Mononuclear cell (primary cell): ENCODE measurements at regions not wholly inside any gene's neighbourhood (a gene's known extent, or its start where the extent isn't known, plus 50 kb on each side); places are given as distances from the start of the nearest gene placed in this dataset.

Experiments used
- H3K27me3 ChIP-seq: 2 replicates; pipeline ENCODE4 v1.6.0; 2011; ENCODE audit warnings: low read length, control low read depth; ENCODE audit not compliant: insufficient read depth
- H3K4me1 ChIP-seq: 2 replicates; pipeline ENCODE4 v1.5.1; 2011; ENCODE audit warnings: mild to moderate bottlenecking, low read length, control low read depth; ENCODE audit not compliant: insufficient read depth
- H3K4me3 ChIP-seq: 2 replicates; pipeline ENCODE4 v1.5.1; 2011; ENCODE audit warnings: mild to moderate bottlenecking, low read length, moderate library complexity
- H3K9me3 ChIP-seq: 2 replicates; pipeline ENCODE4 v1.5.1; 2011; ENCODE audit warnings: low read depth, mild to moderate bottlenecking, control low read depth, low read length

DNA sequence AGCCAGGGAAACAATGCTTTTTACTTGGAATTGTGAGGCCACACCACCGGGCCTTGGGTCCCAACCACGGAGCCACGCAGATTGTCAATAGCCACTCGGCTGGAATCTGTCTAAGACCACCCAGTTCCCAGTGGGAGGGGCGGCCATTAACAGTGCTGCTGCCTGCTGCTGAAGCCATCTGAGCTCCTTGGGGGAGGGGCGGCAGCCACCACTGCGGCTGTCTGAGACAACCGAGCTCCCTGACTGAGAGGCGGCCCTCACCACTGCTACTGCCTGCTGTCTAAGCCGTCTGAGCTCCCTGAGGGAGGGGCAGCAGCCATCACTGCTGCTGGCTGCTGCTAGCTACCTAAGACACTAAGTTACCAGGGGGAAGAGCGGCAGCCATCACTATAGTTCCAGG lies 64.3 kb downstream of the DMRTA2 start:
- Histone ChIP-seq H3K4me1 (no peaks in the 10 kb centered on the region), H3K4me3 (no peak overlapping the region), H3K27me3 (peaks cover 3% of the 10 kb centered on the region)

DNA sequence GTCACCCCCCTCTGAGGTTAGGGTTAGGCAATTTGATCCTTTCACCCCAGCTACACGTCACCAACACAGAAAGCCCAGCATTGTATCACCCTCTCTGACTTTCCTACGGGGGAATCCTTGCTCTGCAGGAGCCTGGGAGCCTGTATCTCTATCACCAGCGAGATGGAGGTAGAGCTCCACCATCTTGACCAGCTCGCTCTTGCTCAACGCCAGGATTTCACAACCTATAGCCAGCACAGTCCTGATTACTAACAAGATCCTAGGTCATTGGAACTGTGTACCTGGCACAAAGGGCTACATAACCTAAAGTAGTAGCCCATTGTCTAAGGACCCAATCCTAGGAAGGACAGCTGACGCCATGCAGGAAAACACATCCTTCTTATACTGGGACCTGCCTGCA lies 66.1 kb downstream of the DMRTA2 start:
- H3K4me1 ChIP-seq = no peaks in the 10 kb centered on the region
- H3K9me3 ChIP-seq = no peaks in the 10 kb centered on the region
- no peak overlapping the region for H3K4me3 ChIP-seq
- peaks cover 3% of the 10 kb centered on the region for H3K27me3 ChIP-seq

More for the DNA sequence above, 64.3 kb downstream of the DMRTA2 start:
- no peaks in the 10 kb centered on the region for H3K9me3 ChIP-seq

DNA sequence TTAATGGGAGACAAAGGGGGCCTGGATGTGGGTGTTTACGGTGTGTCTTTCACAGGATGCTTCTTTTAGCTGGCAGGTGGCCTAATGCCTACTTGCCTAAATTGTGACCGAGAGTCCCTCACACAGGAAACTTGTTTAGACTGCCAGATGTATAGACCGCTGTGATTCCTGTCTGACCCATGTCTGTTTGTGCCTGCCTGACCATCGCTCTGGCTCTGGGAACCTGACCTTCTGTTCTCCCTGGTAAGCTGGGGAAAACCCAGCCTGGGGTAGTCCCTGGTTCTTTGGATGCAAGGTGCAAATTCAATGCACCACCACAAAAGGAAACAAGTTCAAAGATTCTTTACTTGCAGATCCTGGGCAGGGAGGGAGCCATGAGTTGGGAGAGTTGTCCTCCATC lies 68.4 kb downstream of the DMRTA2 start:
- Histone ChIP-seq H3K4me3 (no peak overlapping the region), H3K9me3 (no peaks in the 10 kb centered on the region), H3K4me1 (no peaks in the 10 kb centered on the region), H3K27me3 (peaks cover 3% of the 10 kb centered on the region)

DNA sequence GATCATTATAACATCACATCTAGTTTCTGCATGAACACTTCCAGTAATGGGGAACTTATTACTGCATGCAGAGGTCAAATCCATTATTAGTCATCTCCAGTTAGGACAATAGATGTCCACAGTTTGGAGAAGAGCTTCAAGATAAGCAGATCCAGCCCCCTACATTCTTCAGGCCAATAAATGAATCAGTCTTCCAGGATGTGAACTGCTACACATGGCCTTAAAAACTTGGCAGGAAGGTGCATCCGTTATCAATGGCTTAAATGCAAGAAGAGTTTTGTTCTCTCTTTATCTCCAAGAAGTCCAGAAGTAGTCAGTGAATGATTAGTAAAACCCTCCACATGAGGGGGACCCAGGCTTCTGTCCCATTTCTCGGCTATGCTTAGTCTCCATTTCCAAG lies 70.8 kb downstream of the DMRTA2 start:
- H3K27me3 ChIP-seq = no peaks in the 10 kb centered on the region
- H3K4me1 ChIP-seq = no peaks in the 10 kb centered on the region
- no peak overlapping the region for H3K4me3 ChIP-seq
- H3K9me3 ChIP-seq = no peaks in the 10 kb centered on the region

DNA sequence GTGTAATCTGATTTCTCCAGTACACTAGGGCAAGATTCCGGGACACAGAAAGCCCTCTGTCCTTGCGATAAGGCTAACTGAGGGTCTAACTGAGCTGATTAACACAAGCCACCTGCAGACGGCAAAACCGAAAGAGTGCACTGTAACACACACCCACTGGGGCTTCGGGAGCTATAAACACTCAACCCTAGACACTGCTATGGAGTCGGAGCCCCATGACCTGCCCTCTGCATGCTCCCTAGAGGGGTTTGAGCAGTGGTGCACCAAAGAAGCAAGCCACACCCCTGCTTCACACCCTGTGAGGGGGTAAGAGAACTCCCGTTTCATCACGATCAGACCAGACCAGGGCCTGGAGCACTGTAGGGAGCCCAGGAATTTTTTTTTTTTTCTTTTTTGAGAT lies 72.4 kb downstream of the DMRTA2 start:
- H3K4me3 ChIP-seq = no peak overlapping the region
- H3K9me3 ChIP-seq = no peaks in the 10 kb centered on the region
- H3K27me3 ChIP-seq = no peaks in the 10 kb centered on the region
- no peaks in the 10 kb centered on the region for H3K4me1 ChIP-seq

DNA sequence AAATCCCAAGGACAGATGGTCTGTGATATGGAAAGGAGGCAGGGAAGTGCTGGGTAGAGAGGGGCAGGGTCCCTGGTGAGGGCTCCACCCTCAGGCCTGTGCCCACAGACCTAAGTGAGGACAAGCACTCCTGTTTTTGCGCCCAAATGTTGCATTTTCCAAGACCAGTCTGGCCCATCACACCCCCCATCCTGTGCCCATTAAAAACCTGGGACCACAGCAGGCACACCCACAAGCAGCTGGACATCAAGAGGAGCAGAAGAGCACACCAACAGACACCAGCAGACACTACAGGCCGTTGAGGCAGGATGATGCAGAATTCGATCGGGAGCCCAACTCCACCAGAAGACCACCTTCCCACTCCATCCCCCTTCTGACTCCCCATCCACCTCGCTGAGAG lies 72.8 kb downstream of the DMRTA2 start:
- Histone ChIP-seq H3K27me3 (no peaks in the 10 kb centered on the region), H3K9me3 (no peaks in the 10 kb centered on the region), H3K4me1 (no peaks in the 10 kb centered on the region), H3K4me3 (no peak overlapping the region)

DNA sequence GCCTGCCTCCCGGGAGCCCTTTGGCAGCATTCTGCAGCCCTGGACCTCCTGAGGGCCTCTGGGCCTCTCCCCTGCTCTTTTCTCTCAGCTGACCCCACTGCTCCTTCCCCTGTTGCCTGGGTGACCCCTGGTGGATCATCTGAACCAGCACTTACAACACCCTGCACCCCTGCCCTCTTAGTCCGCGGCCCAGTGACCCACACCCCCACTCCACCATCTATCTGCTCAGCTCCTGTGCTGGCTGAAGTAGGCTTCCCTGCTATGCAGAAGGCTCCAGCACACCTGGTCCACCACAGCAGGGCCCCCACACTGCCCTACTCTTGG lies 74.0 kb downstream of the DMRTA2 start:
- H3K9me3 ChIP-seq = no peaks in the 10 kb centered on the region
- H3K4me1 ChIP-seq = no peaks in the 10 kb centered on the region
- H3K27me3 ChIP-seq = no peaks in the 10 kb centered on the region
- H3K4me3 ChIP-seq = no peak overlapping the region

DNA sequence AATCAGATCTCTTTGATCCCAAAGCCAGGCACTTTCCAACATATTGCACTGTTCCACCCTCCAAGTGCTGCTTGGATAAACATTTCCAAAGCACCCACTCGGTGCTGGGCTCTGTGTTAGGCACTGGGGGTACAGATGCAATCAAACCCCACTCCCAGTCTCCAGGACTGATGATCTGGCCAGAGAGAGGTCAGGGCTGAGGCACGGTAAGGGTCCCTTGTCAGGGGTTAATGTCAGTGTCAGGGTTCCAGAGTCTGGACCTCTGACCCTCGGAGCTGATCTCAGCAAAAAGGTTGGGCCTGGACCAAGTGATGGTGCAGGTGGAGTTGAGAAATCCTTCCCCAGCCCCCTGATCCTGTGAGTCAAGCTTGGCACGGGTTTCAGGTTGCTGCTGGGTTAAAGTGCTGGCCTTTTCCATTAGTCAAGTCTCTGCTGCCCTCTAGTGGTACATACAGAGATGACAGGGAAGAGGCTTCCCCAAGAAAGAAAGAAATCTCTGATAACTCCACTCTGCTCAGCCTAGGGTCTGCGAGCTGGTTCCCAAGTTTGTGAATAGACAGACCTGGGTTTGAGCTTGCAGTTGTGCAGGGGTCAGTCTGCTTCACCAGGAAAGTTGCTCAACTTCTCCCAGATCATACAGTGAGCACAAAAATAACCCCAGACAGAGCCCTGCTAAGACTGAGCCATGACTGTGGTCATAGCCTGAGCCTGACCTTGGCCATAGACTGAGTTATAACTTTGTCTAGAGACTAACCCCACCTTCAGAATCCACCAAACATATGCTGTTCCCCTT lies 74.6 kb downstream of the DMRTA2 start:
- no peaks in the 10 kb centered on the region for H3K9me3 ChIP-seq
- H3K27me3 ChIP-seq = no peaks in the 10 kb centered on the region
- no peak overlapping the region for H3K4me3 ChIP-seq
- no peaks in the 10 kb centered on the region for H3K4me1 ChIP-seq

DNA sequence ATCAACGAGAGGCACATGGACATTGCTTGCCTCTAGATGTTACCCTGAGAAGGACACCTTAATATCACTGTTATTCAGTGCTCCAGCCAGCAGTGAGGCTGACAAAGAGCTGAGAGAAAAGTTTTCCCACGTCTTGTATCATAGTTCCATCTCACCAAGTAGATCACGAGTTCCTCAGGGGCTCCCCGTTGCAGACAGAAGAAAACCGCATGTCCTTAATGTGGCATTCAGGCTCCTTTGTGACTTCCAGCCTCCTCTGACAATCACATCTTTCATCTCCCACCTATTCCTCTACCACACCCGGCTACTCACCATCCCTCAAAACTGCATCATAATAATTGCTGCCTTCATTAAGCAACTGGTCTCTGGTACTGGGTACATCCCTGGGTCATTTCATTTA lies 75.3 kb downstream of the DMRTA2 start:
- Histone ChIP-seq H3K9me3 (no peaks in the 10 kb centered on the region), H3K4me1 (no peaks in the 10 kb centered on the region), H3K4me3 (no peak overlapping the region), H3K27me3 (no peaks in the 10 kb centered on the region)

DNA sequence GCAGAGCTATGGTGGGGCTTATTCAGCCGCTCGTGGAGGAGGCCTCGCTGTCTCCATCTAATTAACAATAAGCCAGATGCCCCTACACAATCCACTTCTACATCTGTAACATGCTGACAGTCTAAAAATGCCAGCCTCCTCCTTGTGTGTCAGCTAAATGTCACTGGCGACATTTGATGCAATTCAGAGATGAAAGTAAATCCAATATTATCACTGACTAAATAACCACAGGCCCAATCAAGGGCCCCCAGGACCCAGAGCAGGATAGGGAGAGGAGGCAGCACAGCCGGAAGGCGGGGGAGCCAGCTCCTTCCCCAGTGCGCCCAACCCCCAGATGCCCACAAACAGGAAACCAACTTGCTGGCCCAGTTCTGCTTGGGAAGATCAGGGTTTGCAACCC lies 76.6 kb downstream of the DMRTA2 start:
- H3K4me3 ChIP-seq = no peak overlapping the region
- no peaks in the 10 kb centered on the region for H3K9me3 ChIP-seq
- H3K4me1 ChIP-seq = no peaks in the 10 kb centered on the region
- peaks cover 4% of the 10 kb centered on the region for H3K27me3 ChIP-seq

DNA sequence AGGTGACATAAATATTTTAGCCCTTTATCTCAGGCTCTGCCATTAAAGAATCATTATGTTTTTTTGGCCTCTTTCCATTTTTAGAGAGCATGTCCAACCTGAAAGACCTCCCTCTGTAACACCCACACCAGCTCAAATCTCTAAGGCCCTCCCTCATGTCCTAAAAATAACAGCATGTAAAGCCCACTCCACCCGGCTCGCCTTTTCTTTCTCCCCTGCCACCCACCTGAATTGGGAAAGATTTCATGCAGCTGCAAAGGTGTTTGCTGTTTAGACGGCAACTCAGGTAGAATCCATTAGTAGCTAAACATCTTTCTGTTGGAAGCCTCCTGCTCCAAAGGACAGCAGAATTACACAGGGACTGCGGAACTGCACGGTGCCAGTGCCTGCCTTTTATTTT lies 79.9 kb downstream of the DMRTA2 start:
- no peaks in the 10 kb centered on the region for H3K4me1 ChIP-seq
- H3K9me3 ChIP-seq = no peaks in the 10 kb centered on the region
- H3K4me3 ChIP-seq = no peak overlapping the region
- peaks cover 7% of the 10 kb centered on the region for H3K27me3 ChIP-seq

DNA sequence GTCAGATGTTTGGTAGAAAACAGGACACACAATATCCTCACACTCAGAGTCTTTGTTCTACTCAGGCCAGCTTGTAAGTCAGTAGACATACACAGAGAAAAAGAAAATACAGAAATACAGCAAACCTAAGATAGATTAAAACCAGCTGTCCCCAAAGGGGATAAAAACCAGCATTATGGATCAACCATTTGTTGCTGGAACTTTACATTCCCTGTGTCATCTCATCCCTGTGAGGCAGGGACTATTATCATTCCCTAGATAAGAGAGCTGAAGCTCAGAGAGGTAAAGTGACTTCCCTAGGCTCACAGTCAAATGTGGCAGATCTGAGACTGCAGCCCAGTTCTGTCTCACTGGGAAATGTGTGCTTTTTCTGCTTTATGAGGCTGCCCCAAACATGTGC lies 80.7 kb downstream of the DMRTA2 start:
- H3K4me1 ChIP-seq = no peaks in the 10 kb centered on the region
- no peak overlapping the region for H3K4me3 ChIP-seq
- peaks cover 7% of the 10 kb centered on the region for H3K27me3 ChIP-seq
- no peaks in the 10 kb centered on the region for H3K9me3 ChIP-seq

DNA sequence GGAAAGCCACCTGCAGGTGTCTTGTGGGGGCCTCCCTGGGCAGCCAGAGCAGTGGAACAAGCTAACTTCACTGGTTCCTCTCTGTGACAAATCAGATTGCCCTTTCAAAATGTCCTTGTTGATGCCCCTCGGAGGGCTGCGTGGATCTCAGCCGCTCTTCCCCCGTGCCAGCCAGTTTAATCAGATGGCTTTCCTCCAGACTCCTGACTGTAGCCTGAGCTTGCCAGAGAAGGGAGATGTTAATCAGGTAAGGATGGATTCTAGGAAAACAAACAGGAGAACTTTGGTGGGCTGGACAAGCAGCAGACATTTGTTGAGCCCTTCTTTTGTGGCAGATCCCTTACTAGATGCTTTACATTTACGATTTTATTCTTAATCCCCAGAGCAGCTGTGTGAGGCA lies 88.2 kb downstream of the DMRTA2 start:
- Histone ChIP-seq H3K27me3 (peaks cover 19% of the 10 kb centered on the region), H3K4me3 (no peak overlapping the region), H3K9me3 (no peaks in the 10 kb centered on the region), H3K4me1 (peaks cover 13% of the 10 kb centered on the region)

DNA sequence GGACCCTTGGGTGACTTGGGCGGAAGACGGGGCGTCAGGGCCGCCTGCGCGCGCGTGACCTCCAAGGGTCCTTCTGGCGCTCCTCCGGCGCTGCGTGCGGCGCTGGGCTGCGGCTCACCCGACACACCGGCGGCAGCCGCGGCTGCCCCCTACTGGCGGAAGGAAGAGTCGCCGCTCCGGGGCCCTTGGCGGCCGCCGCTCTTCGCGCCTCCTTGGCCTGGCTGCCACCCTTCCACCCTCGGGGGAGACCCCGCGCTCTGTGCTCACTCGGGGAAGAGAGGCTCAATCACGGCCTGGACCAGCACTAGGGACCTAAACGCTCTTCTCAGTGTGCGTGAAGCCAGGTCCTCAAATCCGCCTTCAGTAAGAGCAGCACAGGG lies 89.7 kb downstream of the DMRTA2 start:
- Histone ChIP-seq H3K4me1 (peaks cover 13% of the 10 kb centered on the region), H3K4me3 (peak overlapping the region; percentile 13), H3K27me3 (peaks cover 18% of the 10 kb centered on the region), H3K9me3 (no peaks in the 10 kb centered on the region)

DNA sequence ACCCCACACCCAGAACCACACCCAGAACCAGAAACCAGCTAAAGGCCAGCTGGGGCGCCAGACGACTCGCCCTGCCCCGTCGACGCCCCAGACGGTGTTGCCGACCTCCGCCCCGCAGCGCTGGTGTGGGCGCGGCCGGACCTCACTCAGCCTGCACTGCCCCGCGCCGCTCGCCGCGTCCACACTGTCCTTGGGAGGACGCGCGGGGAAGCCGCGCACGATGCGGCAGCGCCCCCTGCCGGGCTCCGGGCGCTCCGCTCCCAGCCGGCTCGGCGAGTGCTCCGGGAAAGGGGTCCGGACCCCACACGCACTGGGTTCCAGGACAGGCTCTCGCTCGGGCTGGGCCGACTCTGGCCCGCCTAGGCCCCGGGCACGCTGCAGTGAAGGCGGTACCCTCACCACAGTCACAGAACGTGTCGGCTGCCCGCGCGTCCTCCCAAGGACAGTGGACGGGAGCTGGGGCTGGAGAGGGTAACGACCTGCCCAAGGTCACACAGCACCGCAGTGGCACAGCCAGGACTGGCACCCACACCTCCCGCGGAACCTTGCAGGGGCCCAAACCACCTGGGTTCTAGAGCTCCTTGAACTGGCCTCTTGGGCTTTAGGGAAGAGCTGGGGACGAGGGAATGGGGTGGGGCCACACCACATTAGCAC lies 90.2 kb downstream of the DMRTA2 start:
- H3K27me3 ChIP-seq = peaks cover 18% of the 10 kb centered on the region
- peaks cover 13% of the 10 kb centered on the region for H3K4me1 ChIP-seq
- H3K4me3 ChIP-seq = peak overlapping the region; percentile 13
- H3K9me3 ChIP-seq = no peaks in the 10 kb centered on the region

DNA sequence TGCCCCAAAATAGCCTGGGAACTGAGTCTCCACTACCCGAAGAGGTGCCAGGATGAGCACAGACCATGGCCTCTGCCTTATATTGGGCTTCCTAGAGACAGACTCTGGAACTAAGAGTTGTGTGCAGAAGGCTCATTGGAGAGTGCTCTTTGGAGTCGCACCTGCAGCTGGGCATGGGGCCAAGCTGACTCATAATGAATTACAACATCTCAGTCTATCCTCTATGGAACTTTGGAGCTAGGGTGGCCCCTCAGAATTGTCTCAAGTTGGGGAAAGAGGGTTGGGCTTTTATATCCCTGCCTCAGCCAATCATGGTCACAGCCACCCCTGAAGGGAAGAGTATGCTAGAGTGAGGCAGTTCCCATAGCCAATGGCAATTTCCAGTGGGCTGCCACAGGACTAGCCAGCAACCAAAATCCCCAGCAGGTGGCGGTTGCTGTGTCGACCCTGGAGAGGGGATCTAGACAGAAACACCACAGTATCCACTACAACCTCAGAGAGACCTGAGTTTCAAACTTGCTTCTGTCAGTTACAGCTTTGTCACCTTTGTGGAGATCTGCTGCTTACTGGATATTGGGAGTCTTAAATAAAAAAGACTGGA lies 93.8 kb downstream of the DMRTA2 start:
- Histone ChIP-seq H3K27me3 (peaks cover 18% of the 10 kb centered on the region), H3K9me3 (no peaks in the 10 kb centered on the region), H3K4me1 (peaks cover 13% of the 10 kb centered on the region), H3K4me3 (no peak overlapping the region)
